Gastroesophageal sphincter (tissue), 4 donors: ENCODE measurements at regions not wholly inside any gene's neighbourhood (a gene's known extent, or its start where the extent isn't known, plus 50 kb on each side); places are given as distances from the start of the nearest gene placed in this dataset.
"Not testable (repeated sequence)": the region's sequence is repeated elsewhere in the genome, so short reads cannot be mapped to it uniquely, and the experiment has no call there.

Source experiments
- ATAC-seq: fragments of 150-250 bp; one replicate; pipeline ENCODE4 v1.9.1; 2016; ENCODE audit warnings: mild to moderate bottlenecking, moderate library complexity
- H3K27ac ChIP-seq, 4 donors: fragments of 200-600 bp; sonication (generic) in 3 of 4; 1 replicate in 3 of 4; 2 replicates in 1 of 4; pipeline ENCODE4 v1.5.1; 2016 to 2019
- H3K27me3 ChIP-seq: fragments of 200-600 bp; sonication (generic); one replicate; pipeline ENCODE4 v1.5.1; 2019
- H3K36me3 ChIP-seq, 2 donors: fragments of 200-600 bp; sonication (generic); one replicate each; pipeline ENCODE4 v1.5.1; 2019; ENCODE audit warnings: control low read depth in 1 of 2
- H3K4me1 ChIP-seq, 3 donors: fragments of 200-600 bp; sonication (generic); 1 replicate in 2 of 3; 2 replicates in 1 of 3; pipeline ENCODE4 v1.5.1; 2016 to 2019; ENCODE audit warnings: control low read depth in 2 of 3
- H3K4me3 ChIP-seq, 2 donors: fragments of 200-600 bp; sonication (generic); one replicate each; pipeline ENCODE4 v1.5.1; 2019; ENCODE audit warnings: mild to moderate bottlenecking in 1 of 2, moderate library complexity in 1 of 2
- H3K9me3 ChIP-seq, 3 donors: fragments of 200-600 bp; sonication (generic); one replicate each; pipeline ENCODE4 v1.5.1; 2017 to 2019; ENCODE audit warnings: control low read depth in 2 of 3
- WGBS, 2 donors: methylation state at CpG; one replicate each; pipeline ENCODE4 v1.1.5; 2018; ENCODE audit warnings: low coverage in 1 of 2; 5-methylcytosine and 5-hydroxymethylcytosine counted together
- TF ChIP-seq, protein P1 (sequence below), 4 experiments: fragments of 200-600 bp in 2 of 4; fragments of 450-650 bp in 2 of 4; sonication (generic) in 1 of 4; IDR thresholded peaks; one replicate each; pipeline ENCODE4 v1.5.1; 2017 to 2019; ENCODE audit warnings: antibody characterized with exemption in 4 of 4, mild to moderate bottlenecking in 2 of 4, moderate library complexity in 2 of 4

DNA sequence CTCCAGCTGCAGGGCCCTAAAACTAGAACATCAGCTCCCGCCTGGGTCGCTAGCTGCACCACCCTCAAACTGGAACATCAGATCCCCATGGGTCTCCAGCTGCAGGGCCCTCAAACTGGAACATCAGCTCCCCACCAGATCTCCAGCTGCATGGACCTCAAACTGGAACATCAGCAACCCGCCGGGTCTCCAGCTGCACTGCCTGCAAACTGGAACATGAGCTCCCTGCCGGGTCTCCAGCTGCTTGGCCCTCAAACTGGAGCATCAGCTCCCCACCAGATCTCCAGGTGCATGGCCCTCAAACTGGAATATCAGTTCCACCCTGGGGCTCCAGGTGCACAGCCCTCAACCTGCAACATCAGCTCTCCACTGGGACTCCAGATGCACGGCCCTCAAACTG, 82.7 kb downstream of the TFRC start:
- not testable (repeated sequence) for H3K27ac ChIP-seq, H3K9me3 ChIP-seq, H3K4me3 ChIP-seq, H3K4me1 ChIP-seq, ATAC-seq, H3K36me3 ChIP-seq
- H3K27me3 ChIP-seq, result peaks cover 29% of the 10 kb centered on the region
- 100% methylated on average over 1 of the region's 6 CpGs; no CpG with 5 or more reads in 1 of the 2 donors for WGBS, 2 donors

DNA sequence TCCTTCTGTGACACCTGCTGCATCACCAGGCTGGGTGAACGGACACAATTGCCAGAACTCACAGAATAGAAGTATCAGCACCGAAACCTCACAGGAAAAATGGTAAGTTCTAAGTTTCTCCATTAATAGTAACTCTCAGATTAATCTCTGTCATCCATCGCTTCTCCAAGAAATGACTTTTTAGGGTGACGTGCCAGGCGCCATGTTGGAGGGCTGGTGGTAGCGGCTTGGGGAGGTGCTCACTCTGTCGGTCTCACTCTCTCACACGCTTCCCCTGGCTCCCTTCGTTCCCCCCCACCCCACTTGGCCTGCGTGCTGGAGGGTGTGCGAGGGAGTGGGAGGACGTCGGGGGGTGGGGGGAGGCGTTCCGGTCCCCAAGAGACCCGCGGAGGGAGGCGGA, 85.6 kb downstream of the TFRC start:
- not testable (repeated sequence) for H3K4me3 ChIP-seq, H3K9me3 ChIP-seq, H3K36me3 ChIP-seq, ATAC-seq, H3K4me1 ChIP-seq, H3K27ac ChIP-seq
- no CpG with 5 or more reads among the region's 18 CpGs for WGBS, 2 donors
- H3K27me3 ChIP-seq, result peaks cover 20% of the 10 kb centered on the region

DNA sequence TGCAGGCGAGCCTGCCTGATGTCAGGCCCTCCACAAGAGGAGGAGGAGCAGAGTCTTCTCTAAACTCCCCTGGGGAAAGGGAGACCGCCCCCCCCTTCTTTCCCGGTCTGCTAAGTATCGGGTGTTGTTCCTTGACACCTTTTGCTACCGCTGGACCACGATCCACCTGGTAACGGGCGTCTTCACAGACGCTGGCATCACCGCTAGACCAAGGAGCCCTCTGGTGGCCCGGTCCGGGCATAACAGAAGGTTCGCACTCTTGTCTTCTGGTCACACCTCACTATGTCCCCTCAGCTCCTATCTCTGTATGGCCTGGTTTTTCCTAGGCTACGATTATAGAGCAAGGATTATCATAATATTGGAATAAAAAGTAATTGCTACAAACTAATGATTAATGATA, 86.0 kb upstream of the TNK2 start:
- not testable (repeated sequence) for H3K36me3 ChIP-seq, H3K4me1 ChIP-seq, H3K27ac ChIP-seq, H3K4me3 ChIP-seq, ATAC-seq, H3K9me3 ChIP-seq, H3K27me3 ChIP-seq
- TF ChIP-seq, protein P1, sequence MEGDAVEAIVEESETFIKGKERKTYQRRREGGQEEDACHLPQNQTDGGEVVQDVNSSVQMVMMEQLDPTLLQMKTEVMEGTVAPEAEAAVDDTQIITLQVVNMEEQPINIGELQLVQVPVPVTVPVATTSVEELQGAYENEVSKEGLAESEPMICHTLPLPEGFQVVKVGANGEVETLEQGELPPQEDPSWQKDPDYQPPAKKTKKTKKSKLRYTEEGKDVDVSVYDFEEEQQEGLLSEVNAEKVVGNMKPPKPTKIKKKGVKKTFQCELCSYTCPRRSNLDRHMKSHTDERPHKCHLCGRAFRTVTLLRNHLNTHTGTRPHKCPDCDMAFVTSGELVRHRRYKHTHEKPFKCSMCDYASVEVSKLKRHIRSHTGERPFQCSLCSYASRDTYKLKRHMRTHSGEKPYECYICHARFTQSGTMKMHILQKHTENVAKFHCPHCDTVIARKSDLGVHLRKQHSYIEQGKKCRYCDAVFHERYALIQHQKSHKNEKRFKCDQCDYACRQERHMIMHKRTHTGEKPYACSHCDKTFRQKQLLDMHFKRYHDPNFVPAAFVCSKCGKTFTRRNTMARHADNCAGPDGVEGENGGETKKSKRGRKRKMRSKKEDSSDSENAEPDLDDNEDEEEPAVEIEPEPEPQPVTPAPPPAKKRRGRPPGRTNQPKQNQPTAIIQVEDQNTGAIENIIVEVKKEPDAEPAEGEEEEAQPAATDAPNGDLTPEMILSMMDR (IDR thresholded peaks at IDR 0.05), result peak in 2 of 4 experiments; percentile 29 to 44
- WGBS, 2 donors, result 15% methylated on average over 10 of the region's 14 CpGs; no CpG with 5 or more reads in 1 of the 2 donors

DNA sequence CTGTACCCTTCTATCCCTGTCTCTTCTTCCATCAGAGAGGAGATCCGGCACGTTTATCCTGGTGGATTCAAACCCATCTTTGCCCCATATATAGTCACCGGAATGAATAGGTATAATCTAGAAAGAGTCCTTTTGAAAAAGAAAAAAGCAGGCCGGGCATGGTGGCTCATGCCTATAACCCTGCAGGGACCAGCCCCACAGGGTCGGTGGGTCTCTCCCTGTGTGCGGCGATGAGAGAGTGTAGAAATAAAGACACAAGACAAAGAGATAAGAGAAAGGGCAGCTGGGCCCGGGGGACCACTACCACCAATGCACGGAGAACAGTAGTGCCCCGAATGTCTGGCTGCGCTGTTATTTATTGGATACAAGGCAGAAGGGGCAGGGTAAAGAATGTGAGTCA, 85.3 kb upstream of the TNK2 start:
- not testable (repeated sequence) for H3K27ac ChIP-seq, ATAC-seq, H3K9me3 ChIP-seq, H3K4me1 ChIP-seq, H3K36me3 ChIP-seq, H3K27me3 ChIP-seq, H3K4me3 ChIP-seq
- WGBS, 2 donors, result no CpG with 5 or more reads among the region's 11 CpGs

DNA sequence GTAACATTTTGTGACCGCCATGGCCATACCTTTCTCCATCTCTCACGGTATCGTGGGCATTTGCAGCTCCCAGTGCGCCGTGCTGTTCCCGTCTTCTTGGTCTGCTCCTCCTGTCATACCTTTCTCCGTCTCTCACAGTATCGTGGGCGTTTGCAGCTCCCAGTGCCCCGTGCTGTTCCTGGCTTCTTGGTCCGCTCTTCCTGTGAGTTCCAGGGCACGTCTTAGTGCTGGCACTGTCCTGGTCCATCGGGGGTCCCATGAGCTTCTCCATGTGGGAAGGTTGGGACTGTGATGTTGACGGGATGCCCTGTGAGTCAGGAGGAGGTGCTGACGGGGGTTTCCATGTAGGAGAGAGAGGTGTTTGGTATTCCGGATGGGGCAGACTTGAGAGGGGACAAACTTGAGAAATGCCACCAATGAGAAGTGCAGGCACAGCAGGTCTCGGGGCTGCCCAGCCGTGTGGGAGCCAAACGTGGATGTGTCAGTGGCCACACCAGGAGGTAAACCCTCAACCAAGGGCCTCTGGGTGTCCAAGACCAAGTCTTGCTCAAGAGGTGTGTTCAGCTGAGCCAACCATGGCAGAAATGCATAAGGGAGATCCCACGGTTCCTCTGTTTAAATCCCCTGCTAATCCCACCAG, 84.7 kb upstream of the TNK2 start:
- WGBS, 2 donors, result 90% methylated on average over 9 of the region's 20 CpGs; no CpG with 5 or more reads in 1 of the 2 donors
- ATAC-seq, result not testable (repeated sequence)

DNA sequence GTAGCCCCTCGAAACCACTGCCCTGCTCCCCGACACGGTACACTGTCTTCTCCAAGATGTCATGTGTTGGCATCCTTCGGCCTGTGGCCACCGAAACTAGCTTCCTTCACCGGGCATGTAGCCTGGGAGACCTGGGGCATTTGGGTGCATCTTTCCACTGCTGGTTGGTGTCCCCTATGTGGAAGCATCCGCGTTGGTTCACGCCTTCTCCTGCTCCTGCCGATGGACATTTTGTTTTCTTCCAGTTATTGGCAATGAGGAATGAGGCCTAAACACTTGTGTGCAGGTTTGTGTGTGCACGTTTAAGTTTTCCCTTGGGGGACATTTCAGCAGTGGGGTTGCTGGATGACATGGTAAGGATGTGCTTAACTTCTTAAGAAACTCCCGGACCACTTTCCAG, 83.6 kb upstream of the TNK2 start:
- H3K27me3 ChIP-seq, H3K4me3 ChIP-seq, H3K27ac ChIP-seq, H3K4me1 ChIP-seq, H3K9me3 ChIP-seq, H3K36me3 ChIP-seq, ATAC-seq: not testable (repeated sequence)
- 87% methylated on average over 11 of the region's 12 CpGs; no CpG with 5 or more reads in 1 of the 2 donors for WGBS, 2 donors

More for the DNA sequence above, 84.7 kb upstream of the TNK2 start:
- not testable (repeated sequence) for H3K27ac ChIP-seq, H3K9me3 ChIP-seq, H3K27me3 ChIP-seq, H3K4me3 ChIP-seq, H3K4me1 ChIP-seq, H3K36me3 ChIP-seq

DNA sequence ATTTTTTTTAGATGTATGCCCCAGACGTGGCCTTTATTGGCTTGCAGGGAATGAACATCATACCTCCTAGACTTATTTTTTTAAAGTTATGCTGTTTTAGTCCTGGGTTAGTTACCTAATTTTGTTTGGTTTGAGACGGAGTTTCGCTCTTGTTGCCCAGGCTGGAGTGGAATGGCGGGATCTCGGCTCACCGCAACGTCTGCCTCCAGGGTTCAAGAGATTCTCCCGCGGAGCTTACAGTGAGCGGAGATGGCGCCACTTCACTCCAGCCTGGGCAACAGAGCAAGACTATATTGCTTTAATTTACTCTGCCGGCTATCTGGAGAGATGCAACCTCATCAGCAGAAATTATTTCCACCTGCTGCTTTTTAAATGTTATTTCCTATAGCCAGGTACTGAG, 82.9 kb upstream of the TNK2 start:
- not testable (repeated sequence) for H3K36me3 ChIP-seq, H3K27me3 ChIP-seq, H3K27ac ChIP-seq, H3K4me3 ChIP-seq, H3K9me3 ChIP-seq, ATAC-seq
- peaks cover 0 to 11% (median 0%) of the 10 kb centered on the region in 3 donors for H3K4me1 ChIP-seq
- 82% methylated on average over 12 of the region's 12 CpGs; no CpG with 5 or more reads in 1 of the 2 donors for WGBS, 2 donors

DNA sequence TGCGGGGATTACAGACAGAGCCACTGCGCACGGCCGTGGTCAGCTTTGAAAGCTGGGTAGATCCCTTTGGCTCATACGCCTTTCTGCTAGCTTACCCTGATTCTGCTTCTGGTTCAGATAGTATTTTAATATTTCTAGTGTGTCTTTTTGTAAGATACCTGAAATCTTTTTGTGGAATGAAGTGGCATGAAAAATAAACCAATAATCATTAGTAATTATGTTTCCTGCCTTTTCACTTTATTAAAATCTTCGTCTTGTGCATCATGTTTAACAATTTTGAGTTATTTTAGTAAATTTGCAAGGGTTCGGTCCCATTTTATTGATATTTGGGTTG, 82.5 kb upstream of the TNK2 start:
- not testable (repeated sequence) for ATAC-seq, H3K9me3 ChIP-seq, H3K27me3 ChIP-seq, H3K36me3 ChIP-seq
- 41 to 94% methylated on average over 2 to 7 of the region's 7 CpGs for WGBS, 2 donors
- peaks cover 0 to 11% (median 0%) of the 10 kb centered on the region in 3 donors for H3K4me1 ChIP-seq
- peak overlapping the region; percentile 81 to 89 (median 86) for H3K27ac ChIP-seq
- H3K4me3 ChIP-seq, result peak overlapping the region; percentile 74 to 86
